Glutamatergic neuron (in vitro differentiated cells): ENCODE measurements at regions not wholly inside any gene's neighbourhood (a gene's known extent, or its start where the extent isn't known, plus 50 kb on each side); places are given as distances from the start of the nearest gene placed in this dataset.
A peak's percentile ranks its signal among the peaks of the same experiment; 100 is the strongest.

Experiments
- DNase-seq: peaks from one replicate; pipeline ENCODE4 v3.0.0; 2022
- H3K27ac Mint-ChIP-seq: one replicate; pipeline ENCODE4 v1.8.0; 2020; ENCODE audit warnings: mild to moderate bottlenecking, mixed read lengths, inconsistent platforms; ENCODE audit not compliant: unreplicated experiment
- H3K27me3 Mint-ChIP-seq: one replicate; pipeline ENCODE4 v1.8.0; 2020; ENCODE audit warnings: mild to moderate bottlenecking, moderate library complexity, mixed read lengths, inconsistent platforms; ENCODE audit not compliant: unreplicated experiment
- H3K36me3 Mint-ChIP-seq: one replicate; pipeline ENCODE4 v1.8.0; 2020; ENCODE audit warnings: mild to moderate bottlenecking, mixed read lengths, inconsistent platforms; ENCODE audit not compliant: unreplicated experiment
- H3K4me1 Mint-ChIP-seq: one replicate; pipeline ENCODE4 v1.8.0; 2020; ENCODE audit warnings: mild to moderate bottlenecking, low read depth, mixed read lengths, inconsistent platforms; ENCODE audit not compliant: unreplicated experiment
- H3K4me3 Mint-ChIP-seq: one replicate; pipeline ENCODE4 v1.8.0; 2020; ENCODE audit warnings: mild to moderate bottlenecking, mixed read lengths, inconsistent platforms; ENCODE audit not compliant: unreplicated experiment
- H3K9me3 Mint-ChIP-seq: one replicate; pipeline ENCODE4 v1.8.0; 2020; ENCODE audit warnings: mild to moderate bottlenecking, moderate library complexity, mixed read lengths, inconsistent platforms; ENCODE audit not compliant: unreplicated experiment
- TF ChIP-seq, protein P1 (sequence below): fragments of 200-600 bp; sonication (generic); IDR thresholded peaks from one replicate; pipeline ENCODE4 v1.5.0; 2021; ENCODE audit not compliant: partially characterized antibody, unreplicated experiment

DNA sequence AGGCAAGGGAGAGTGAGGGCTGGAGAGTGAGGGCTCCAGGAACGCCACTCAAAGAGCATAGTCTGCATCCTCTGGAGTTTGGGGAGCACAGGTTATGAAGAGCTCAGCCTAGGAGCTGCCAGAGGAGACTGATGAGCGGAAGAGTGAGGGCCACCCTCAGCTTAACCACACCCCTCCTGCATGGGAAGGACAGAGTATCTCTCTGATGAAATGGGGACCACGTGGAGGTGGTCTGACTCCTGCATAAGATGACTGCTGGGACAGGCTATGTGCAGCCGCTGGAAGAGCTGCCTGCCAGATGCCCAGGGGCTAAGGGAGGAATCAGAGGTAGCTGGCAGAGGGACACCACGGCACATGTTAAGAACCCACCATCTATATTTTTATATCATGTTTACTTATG, 162.9 kb upstream of the POU2AF2 start:
- Mint-ChIP-seq H3K27ac (no peak overlapping the region), H3K27me3 (peaks cover 4% of the 10 kb centered on the region), H3K4me1 (peaks cover 29% of the 10 kb centered on the region), H3K36me3 (no peaks in the 10 kb centered on the region), H3K9me3 (peaks cover 4% of the 10 kb centered on the region), H3K4me3 (no peak overlapping the region)
- TF ChIP-seq, protein P1, sequence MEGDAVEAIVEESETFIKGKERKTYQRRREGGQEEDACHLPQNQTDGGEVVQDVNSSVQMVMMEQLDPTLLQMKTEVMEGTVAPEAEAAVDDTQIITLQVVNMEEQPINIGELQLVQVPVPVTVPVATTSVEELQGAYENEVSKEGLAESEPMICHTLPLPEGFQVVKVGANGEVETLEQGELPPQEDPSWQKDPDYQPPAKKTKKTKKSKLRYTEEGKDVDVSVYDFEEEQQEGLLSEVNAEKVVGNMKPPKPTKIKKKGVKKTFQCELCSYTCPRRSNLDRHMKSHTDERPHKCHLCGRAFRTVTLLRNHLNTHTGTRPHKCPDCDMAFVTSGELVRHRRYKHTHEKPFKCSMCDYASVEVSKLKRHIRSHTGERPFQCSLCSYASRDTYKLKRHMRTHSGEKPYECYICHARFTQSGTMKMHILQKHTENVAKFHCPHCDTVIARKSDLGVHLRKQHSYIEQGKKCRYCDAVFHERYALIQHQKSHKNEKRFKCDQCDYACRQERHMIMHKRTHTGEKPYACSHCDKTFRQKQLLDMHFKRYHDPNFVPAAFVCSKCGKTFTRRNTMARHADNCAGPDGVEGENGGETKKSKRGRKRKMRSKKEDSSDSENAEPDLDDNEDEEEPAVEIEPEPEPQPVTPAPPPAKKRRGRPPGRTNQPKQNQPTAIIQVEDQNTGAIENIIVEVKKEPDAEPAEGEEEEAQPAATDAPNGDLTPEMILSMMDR, result no peak
- no peak for DNase-seq

DNA sequence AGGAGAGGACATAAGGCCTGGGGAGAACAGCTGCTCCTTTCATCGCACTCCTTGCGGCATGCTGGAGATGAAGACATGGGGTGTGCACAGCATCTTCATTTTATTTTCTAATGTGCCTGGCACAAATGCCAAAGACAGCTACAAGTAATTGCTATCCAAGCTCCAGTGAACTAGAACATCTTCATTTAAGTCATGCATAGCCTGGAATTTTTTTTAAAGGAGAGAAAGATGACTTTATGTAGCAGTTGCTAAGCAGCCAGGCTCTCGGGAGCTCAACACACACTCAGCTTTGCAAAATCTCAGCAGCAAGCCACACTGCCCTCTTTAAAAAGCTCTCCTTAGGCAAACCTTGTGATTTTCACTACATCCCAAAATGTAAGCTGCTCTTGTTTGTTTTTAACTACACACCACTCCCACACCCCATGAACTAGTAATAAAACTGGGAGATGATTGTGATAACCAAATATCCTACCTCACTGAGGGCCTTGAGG, 164.5 kb upstream of the POU2AF2 start:
- H3K36me3 Mint-ChIP-seq, result no peaks in the 10 kb centered on the region
- H3K27ac Mint-ChIP-seq, result peak overlapping the region; percentile 3
- DNase-seq, result no peak
- peaks cover 25% of the 10 kb centered on the region for H3K4me1 Mint-ChIP-seq
- TF ChIP-seq, protein P1, result no peak
- no peak overlapping the region for H3K4me3 Mint-ChIP-seq
- H3K9me3 Mint-ChIP-seq, result peaks cover 2% of the 10 kb centered on the region
- H3K27me3 Mint-ChIP-seq, result peaks cover 2% of the 10 kb centered on the region

DNA sequence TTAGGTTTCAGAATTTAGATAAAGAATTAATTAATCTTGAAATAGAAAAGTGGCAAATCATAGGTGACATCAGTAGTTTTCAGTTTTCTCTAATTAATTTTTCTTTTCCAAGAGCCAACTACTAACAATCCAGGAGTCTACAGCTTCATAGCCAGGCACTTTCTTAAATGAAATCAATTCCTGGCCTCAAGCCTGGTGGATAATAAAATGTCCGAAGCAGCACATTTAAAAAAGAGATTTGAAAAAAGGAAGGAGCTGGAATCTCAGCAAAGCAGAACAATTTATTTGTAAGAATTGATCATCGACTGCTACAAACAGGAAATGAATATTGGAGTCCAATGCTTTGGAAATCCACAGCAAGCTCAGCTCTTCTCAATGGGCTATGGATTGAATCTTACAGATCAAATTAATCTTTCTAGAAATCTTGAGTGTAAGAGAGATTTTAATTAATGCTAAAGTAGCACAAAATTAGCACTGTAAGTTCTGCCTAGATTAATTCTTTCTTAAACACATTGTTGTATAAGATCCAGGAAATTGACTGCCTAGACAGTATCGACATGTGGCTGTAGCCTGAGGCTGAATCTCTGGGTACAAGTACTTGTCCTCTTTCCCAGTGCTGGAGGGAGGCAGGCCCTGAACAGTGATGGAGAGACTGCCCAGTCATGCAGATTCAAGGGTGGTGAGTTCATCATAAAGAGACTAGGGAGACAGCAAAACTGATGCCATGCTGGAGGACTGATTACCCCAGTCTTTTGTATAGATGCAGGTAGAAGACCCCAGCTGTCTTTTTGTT, 167.8 kb upstream of the POU2AF2 start:
- Mint-ChIP-seq H3K36me3 (no peaks in the 10 kb centered on the region), H3K4me3 (no peak overlapping the region), H3K27me3 (no peaks in the 10 kb centered on the region), H3K27ac (no peak overlapping the region), H3K9me3 (no peaks in the 10 kb centered on the region), H3K4me1 (peaks cover 12% of the 10 kb centered on the region)
- DNase-seq, result no peak
- TF ChIP-seq, protein P1, result no peak

DNA sequence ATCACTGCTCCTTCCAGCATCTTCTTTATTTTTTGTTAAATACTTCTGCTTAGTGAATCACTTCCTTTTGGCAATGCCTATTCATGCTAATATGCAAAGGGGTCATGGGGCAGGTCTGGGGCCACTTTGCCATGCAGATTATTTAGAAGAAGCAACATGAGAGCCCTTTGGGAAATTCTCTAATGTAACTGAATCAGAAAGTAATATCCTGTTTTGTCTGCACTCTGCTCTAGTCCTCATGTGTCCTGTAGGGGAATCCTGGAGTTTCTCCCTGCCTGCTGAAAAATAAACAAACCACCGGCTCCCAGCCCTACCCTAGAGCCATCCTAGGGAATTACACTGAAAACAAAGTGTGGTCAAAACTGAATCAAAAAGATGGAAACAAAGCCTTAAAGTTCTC, 176.5 kb upstream of the POU2AF2 start:
- no peaks in the 10 kb centered on the region for H3K27me3 Mint-ChIP-seq
- no peaks in the 10 kb centered on the region for H3K4me1 Mint-ChIP-seq
- no peaks in the 10 kb centered on the region for H3K36me3 Mint-ChIP-seq
- H3K27ac Mint-ChIP-seq, result no peak overlapping the region
- DNase-seq, result no peak
- peaks cover 2% of the 10 kb centered on the region for H3K9me3 Mint-ChIP-seq
- TF ChIP-seq, protein P1, result no peak
- H3K4me3 Mint-ChIP-seq, result no peak overlapping the region

DNA sequence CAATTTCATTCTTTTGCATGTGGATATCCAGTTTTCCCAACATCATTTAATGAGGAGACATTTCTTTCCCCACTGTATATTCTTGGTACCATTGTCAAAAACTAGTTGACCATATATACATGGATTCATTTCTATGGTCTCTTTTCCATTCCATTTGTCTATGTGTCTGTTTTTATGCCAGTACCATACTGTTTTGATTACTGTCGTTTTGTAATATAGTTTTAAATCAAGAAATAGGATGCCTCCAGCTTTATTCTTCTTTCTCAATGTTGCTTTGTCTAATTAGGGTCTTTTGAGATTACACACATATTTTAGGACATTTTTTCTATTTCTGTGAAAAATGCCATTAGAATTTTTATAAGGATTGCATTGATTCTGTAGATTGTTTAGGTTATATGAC, 177.5 kb upstream of the POU2AF2 start:
- H3K4me3 Mint-ChIP-seq, result no peak overlapping the region

More for the DNA sequence above, 177.5 kb upstream of the POU2AF2 start:
- Mint-ChIP-seq H3K4me1 (no peaks in the 10 kb centered on the region), H3K9me3 (peaks cover 2% of the 10 kb centered on the region), H3K27me3 (no peaks in the 10 kb centered on the region), H3K27ac (no peak overlapping the region), H3K36me3 (no peaks in the 10 kb centered on the region)
- TF ChIP-seq, protein P1, result no peak
- no peak for DNase-seq
